Gastrocnemius medialis (tissue), 4 donors: ENCODE measurements at regions not wholly inside any gene's neighbourhood (a gene's known extent, or its start where the extent isn't known, plus 50 kb on each side); places are given as distances from the start of the nearest gene placed in this dataset.

Experiments used
- CTCF ChIP-seq, 5 experiments: fragments of 450-650 bp in 3 of 5; fragments of 200-600 bp in 2 of 5; sonication (generic) in 2 of 5; IDR thresholded peaks in 4 of 5; conservative IDR thresholded peaks in 1 of 5; 1 replicate in 4 of 5; 2 replicates in 1 of 5; pipeline ENCODE4 v1.5.1; 2016 to 2019; ENCODE audit warnings: antibody characterized with exemption in 5 of 5, mild to moderate bottlenecking in 3 of 5, moderate library complexity in 3 of 5
- POLR2A ChIP-seq, 2 donors: fragments of 450-650 bp; IDR thresholded peaks; one replicate each; pipeline ENCODE4 v1.6.1; 2017; ENCODE audit warnings: antibody characterized with exemption in 2 of 2, mild to moderate bottlenecking in 2 of 2, moderate library complexity in 2 of 2

DNA sequence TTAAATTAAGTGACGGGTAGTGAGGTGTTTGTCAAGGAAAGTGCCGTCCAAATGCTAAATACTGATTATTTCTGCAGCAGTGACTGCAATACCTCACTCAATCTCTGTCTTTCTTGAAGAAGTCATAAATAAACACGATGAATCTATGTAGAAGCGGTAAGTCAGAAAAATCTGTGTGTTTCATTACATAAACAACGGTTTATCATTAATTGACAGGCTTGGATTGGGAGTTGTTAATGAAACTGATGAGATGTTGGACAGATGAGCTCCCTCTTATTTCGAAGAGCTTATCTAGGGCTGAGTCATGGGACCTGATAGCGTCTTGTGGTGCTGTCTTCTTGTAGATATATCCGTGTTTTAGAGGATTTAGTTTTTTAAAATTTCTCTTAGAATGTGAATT is 92.2 kb upstream of the SAMD11 start:
- no peak for TF ChIP-seq POLR2A (IDR thresholded peaks at IDR 0.05)
- TF ChIP-seq CTCF (IDR thresholded peaks at IDR 0.05 in 4 of 5, conservative IDR thresholded peaks at IDR 0.05 in 1 of 5): no peak
